ENCODE measurements at regions not wholly inside any gene's neighbourhood (a gene's known extent, or its start where the extent isn't known, plus 50 kb on each side); places are given as distances from the start of the nearest gene placed in this dataset.

- H3K9me3 ChIP-seq (ENCODE audit: control insufficient read depth in 1 of 2, low read length in 2 of 2): no peaks in the 10 kb centered on the region
- H3K27me3 ChIP-seq (ENCODE audit: control insufficient read depth in 1 of 2, insufficient read depth in 2 of 2, low read length in 2 of 2): no peaks in the 10 kb centered on the region
- H3K4me1 ChIP-seq (ENCODE audit: control insufficient read depth in 1 of 2, insufficient read depth in 2 of 2, low read length in 2 of 2): no peaks in the 10 kb centered on the region
- H3K4me3 ChIP-seq (ENCODE audit: low read depth in 1 of 2, low read length in 2 of 2): no peak overlapping the region
- H3K27ac ChIP-seq (ENCODE audit: low read depth, low read length): no peak overlapping the region
- H3K36me3 ChIP-seq (ENCODE audit: control insufficient read depth in 1 of 2, insufficient read depth in 2 of 2, low read length in 2 of 2): no peaks in the 10 kb centered on the region
- H3K9ac ChIP-seq (ENCODE audit: low read depth in 1 of 2, low read length in 2 of 2): no peak overlapping the region
Observed at GRCh38 chr18:46379323-46379950, 275.3 kb downstream of the HAUS1 start.

DNA sequence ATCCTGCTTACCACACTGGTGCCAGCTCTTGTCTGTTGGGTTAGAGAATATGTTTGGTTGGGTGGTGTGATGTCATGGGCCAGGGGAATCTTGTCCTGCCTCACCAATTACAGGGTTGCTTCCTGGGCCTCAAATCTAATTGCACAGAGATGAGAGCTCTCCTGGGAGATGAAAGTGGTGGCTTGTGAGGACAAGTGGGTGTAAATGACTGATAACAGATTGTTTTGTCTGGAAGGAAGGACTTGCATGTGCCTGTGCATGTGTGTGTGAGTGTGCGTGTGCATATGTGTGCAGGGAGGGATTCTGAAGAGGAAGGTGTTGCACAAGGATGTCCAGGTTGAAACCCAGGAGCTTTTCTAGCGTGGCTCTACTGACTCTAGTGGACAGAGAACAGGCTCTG lies 271.9 kb downstream of the LOXHD1 start:
- no peaks in the 10 kb centered on the region for H3K4me1 ChIP-seq (ENCODE audit: control insufficient read depth in 1 of 2, insufficient read depth in 2 of 2, low read length in 2 of 2)
- no peaks in the 10 kb centered on the region for H3K9me3 ChIP-seq (ENCODE audit: control insufficient read depth in 1 of 2, low read length in 2 of 2)
- no peak overlapping the region for H3K4me3 ChIP-seq (ENCODE audit: low read depth in 1 of 2, low read length in 2 of 2)
- H3K27me3 ChIP-seq (ENCODE audit: control insufficient read depth in 1 of 2, insufficient read depth in 2 of 2, low read length in 2 of 2): no peaks in the 10 kb centered on the region
- no peak overlapping the region for H3K27ac ChIP-seq (ENCODE audit: low read depth, low read length)
- no peak overlapping the region for H3K9ac ChIP-seq (ENCODE audit: low read depth in 1 of 2, low read length in 2 of 2)
- H3K36me3 ChIP-seq (ENCODE audit: control insufficient read depth in 1 of 2, insufficient read depth in 2 of 2, low read length in 2 of 2): no peaks in the 10 kb centered on the region

DNA sequence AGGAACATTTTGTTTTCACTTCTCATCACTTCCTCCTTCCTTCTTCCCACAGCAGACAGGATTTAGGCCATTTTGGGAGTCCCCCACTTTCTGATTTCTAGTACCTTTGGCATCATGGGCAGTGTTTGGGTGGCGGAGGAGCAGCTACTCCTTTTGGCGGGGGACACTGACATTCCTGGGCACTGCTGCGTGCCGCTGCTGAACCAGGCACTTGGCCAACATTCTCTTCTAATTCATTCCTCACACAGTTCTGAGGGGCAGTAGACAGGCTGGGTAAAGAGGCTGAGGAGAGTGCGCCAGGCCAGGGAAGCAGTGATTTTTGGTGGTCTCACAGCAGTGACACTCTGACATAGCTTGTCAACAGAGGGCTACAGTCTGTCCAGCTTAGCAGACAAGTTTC lies 270.2 kb downstream of the LOXHD1 start:
- Histone ChIP-seq H3K4me3 (ENCODE audit: low read depth in 1 of 2, low read length in 2 of 2) (no peak overlapping the region), H3K9me3 (ENCODE audit: control insufficient read depth in 1 of 2, low read length in 2 of 2) (no peaks in the 10 kb centered on the region), H3K27ac (ENCODE audit: low read depth, low read length) (no peak overlapping the region), H3K4me1 (ENCODE audit: control insufficient read depth in 1 of 2, insufficient read depth in 2 of 2, low read length in 2 of 2) (no peaks in the 10 kb centered on the region), H3K9ac (ENCODE audit: low read depth in 1 of 2, low read length in 2 of 2) (no peak overlapping the region), H3K27me3 (ENCODE audit: control insufficient read depth in 1 of 2, insufficient read depth in 2 of 2, low read length in 2 of 2) (no peaks in the 10 kb centered on the region), H3K36me3 (ENCODE audit: control insufficient read depth in 1 of 2, insufficient read depth in 2 of 2, low read length in 2 of 2) (no peaks in the 10 kb centered on the region)

- no peak overlapping the region for H3K9ac ChIP-seq (ENCODE audit: low read depth in 1 of 2, low read length in 2 of 2)
- H3K27me3 ChIP-seq (ENCODE audit: control insufficient read depth in 1 of 2, insufficient read depth in 2 of 2, low read length in 2 of 2): no peaks in the 10 kb centered on the region
- H3K9me3 ChIP-seq (ENCODE audit: control insufficient read depth in 1 of 2, low read length in 2 of 2): no peaks in the 10 kb centered on the region
- H3K36me3 ChIP-seq (ENCODE audit: control insufficient read depth in 1 of 2, insufficient read depth in 2 of 2, low read length in 2 of 2): no peaks in the 10 kb centered on the region
- no peak overlapping the region for H3K27ac ChIP-seq (ENCODE audit: low read depth, low read length)
- H3K4me3 ChIP-seq (ENCODE audit: low read depth in 1 of 2, low read length in 2 of 2): no peak overlapping the region
- H3K4me1 ChIP-seq (ENCODE audit: control insufficient read depth in 1 of 2, insufficient read depth in 2 of 2, low read length in 2 of 2): no peaks in the 10 kb centered on the region
Observed at GRCh38 chr18:46387441-46388131, 269.4 kb downstream of the LOXHD1 start.

DNA sequence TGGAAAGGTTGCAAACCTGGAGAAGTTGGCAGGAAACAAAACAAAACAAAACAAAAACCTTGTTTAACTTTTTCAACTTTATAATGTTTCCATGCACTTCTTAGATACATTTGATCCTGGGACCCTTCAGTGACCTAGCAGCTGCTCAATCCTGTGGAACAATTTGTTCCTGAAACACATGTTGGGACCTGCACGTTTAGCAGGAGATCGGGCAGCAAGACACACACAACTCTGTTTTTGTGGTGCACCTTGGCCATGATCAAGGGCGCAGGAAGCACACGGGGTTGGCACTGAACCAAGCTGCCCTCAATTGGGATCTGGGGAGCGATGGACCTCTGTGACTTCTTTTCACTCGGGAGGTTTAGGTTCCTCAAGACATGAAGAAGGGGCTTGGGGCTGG lies 268.7 kb downstream of the LOXHD1 start:
- no peaks in the 10 kb centered on the region for H3K27me3 ChIP-seq (ENCODE audit: control insufficient read depth in 1 of 2, insufficient read depth in 2 of 2, low read length in 2 of 2)
- H3K27ac ChIP-seq (ENCODE audit: low read depth, low read length): no peak overlapping the region
- H3K4me1 ChIP-seq (ENCODE audit: control insufficient read depth in 1 of 2, insufficient read depth in 2 of 2, low read length in 2 of 2): no peaks in the 10 kb centered on the region
- H3K4me3 ChIP-seq (ENCODE audit: low read depth in 1 of 2, low read length in 2 of 2): no peak overlapping the region
- H3K9me3 ChIP-seq (ENCODE audit: control insufficient read depth in 1 of 2, low read length in 2 of 2): no peaks in the 10 kb centered on the region
- no peak overlapping the region for H3K9ac ChIP-seq (ENCODE audit: low read depth in 1 of 2, low read length in 2 of 2)
- H3K36me3 ChIP-seq (ENCODE audit: control insufficient read depth in 1 of 2, insufficient read depth in 2 of 2, low read length in 2 of 2): no peaks in the 10 kb centered on the region

GRCh38 chr18:46392576-46392975 lies 264.4 kb downstream of the LOXHD1 start:
- no peak overlapping the region for H3K9ac ChIP-seq (ENCODE audit: low read depth in 1 of 2, low read length in 2 of 2)
- H3K27me3 ChIP-seq (ENCODE audit: control insufficient read depth in 1 of 2, insufficient read depth in 2 of 2, low read length in 2 of 2): no peaks in the 10 kb centered on the region
- no peak overlapping the region for H3K27ac ChIP-seq (ENCODE audit: low read depth, low read length)
- H3K4me3 ChIP-seq (ENCODE audit: low read depth in 1 of 2, low read length in 2 of 2): no peak overlapping the region
- no peaks in the 10 kb centered on the region for H3K9me3 ChIP-seq (ENCODE audit: control insufficient read depth in 1 of 2, low read length in 2 of 2)
- no peaks in the 10 kb centered on the region for H3K36me3 ChIP-seq (ENCODE audit: control insufficient read depth in 1 of 2, insufficient read depth in 2 of 2, low read length in 2 of 2)
- no peaks in the 10 kb centered on the region for H3K4me1 ChIP-seq (ENCODE audit: control insufficient read depth in 1 of 2, insufficient read depth in 2 of 2, low read length in 2 of 2)

GRCh38 chr18:46393230-46393629 lies 263.8 kb downstream of the LOXHD1 start:
- Histone ChIP-seq H3K27ac (ENCODE audit: low read depth, low read length) (no peak overlapping the region), H3K9me3 (ENCODE audit: control insufficient read depth in 1 of 2, low read length in 2 of 2) (no peaks in the 10 kb centered on the region), H3K36me3 (ENCODE audit: control insufficient read depth in 1 of 2, insufficient read depth in 2 of 2, low read length in 2 of 2) (no peaks in the 10 kb centered on the region), H3K4me3 (ENCODE audit: low read depth in 1 of 2, low read length in 2 of 2) (no peak overlapping the region), H3K27me3 (ENCODE audit: control insufficient read depth in 1 of 2, insufficient read depth in 2 of 2, low read length in 2 of 2) (no peaks in the 10 kb centered on the region), H3K4me1 (ENCODE audit: control insufficient read depth in 1 of 2, insufficient read depth in 2 of 2, low read length in 2 of 2) (no peaks in the 10 kb centered on the region), H3K9ac (ENCODE audit: low read depth in 1 of 2, low read length in 2 of 2) (no peak overlapping the region)

DNA sequence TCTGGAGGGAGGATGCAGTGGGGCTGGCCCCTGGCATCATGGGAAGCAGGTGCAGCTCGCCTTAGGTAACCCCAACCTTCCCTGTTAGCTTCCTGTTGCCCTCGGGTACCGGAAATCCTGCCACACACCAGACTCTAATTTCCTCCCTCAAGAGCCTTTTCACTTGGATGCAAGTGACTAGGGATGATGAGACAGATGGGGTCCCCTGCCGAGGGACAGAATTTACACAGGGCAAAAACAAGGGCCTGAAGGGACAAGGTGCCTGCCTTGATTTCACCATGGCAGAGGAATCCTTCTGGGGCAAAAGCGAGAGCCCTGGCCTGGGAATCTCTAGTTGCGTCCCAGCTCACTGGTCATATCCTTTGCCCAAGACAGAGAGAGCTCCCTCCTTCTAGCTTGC lies 263.1 kb downstream of the LOXHD1 start:
- Histone ChIP-seq H3K27ac (ENCODE audit: low read depth, low read length) (no peak overlapping the region), H3K4me3 (ENCODE audit: low read depth in 1 of 2, low read length in 2 of 2) (no peak overlapping the region), H3K27me3 (ENCODE audit: control insufficient read depth in 1 of 2, insufficient read depth in 2 of 2, low read length in 2 of 2) (no peaks in the 10 kb centered on the region), H3K9ac (ENCODE audit: low read depth in 1 of 2, low read length in 2 of 2) (no peak overlapping the region), H3K9me3 (ENCODE audit: control insufficient read depth in 1 of 2, low read length in 2 of 2) (no peaks in the 10 kb centered on the region), H3K36me3 (ENCODE audit: control insufficient read depth in 1 of 2, insufficient read depth in 2 of 2, low read length in 2 of 2) (no peaks in the 10 kb centered on the region), H3K4me1 (ENCODE audit: control insufficient read depth in 1 of 2, insufficient read depth in 2 of 2, low read length in 2 of 2) (no peaks in the 10 kb centered on the region)

DNA sequence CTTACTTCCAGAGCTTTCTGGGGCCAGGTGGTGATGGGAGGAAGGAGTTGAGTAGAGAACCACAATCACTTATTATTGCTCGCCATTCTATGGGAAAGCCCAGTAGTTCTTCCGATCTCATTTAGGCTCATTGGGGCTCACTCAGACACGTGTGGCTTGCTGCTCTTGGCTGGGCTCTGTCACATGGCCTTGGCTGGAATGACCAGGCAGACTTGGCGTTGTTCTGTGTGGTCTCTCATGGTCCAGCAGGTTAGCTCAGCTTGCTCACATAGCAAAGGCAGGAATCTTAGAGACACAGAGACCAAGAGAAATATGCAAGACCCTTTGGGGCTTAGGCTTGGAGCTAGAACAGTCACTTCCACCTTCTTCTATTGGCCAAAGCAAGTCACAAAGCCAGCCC lies 261.2 kb downstream of the LOXHD1 start:
- no peaks in the 10 kb centered on the region for H3K27me3 ChIP-seq (ENCODE audit: control insufficient read depth in 1 of 2, insufficient read depth in 2 of 2, low read length in 2 of 2)
- no peaks in the 10 kb centered on the region for H3K36me3 ChIP-seq (ENCODE audit: control insufficient read depth in 1 of 2, insufficient read depth in 2 of 2, low read length in 2 of 2)
- no peaks in the 10 kb centered on the region for H3K4me1 ChIP-seq (ENCODE audit: control insufficient read depth in 1 of 2, insufficient read depth in 2 of 2, low read length in 2 of 2)
- H3K9ac ChIP-seq (ENCODE audit: low read depth in 1 of 2, low read length in 2 of 2): no peak overlapping the region
- H3K27ac ChIP-seq (ENCODE audit: low read depth, low read length): no peak overlapping the region
- no peaks in the 10 kb centered on the region for H3K9me3 ChIP-seq (ENCODE audit: control insufficient read depth in 1 of 2, low read length in 2 of 2)
- no peak overlapping the region for H3K4me3 ChIP-seq (ENCODE audit: low read depth in 1 of 2, low read length in 2 of 2)

DNA sequence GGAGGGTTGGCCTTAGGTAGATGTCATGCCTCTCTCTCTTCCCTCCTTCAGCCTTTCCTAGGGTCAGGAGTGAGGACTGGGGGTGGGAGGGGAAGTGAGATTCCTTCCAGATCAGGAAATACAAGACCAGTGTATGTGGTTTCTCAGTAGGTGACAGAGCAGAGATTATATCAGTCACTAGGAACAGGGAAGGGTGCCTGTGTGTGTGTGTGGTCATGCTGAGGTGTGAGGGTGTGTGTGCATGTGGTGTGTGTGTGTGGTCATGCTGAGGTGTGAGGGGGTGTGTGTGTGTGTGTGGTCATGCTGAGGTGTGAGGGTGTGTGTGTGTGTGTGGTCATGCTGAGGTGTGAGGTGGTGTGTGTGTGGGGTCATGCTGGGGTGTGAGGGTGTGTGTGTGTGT lies 259.8 kb downstream of the LOXHD1 start:
- Histone ChIP-seq H3K4me3 (ENCODE audit: low read depth in 1 of 2, low read length in 2 of 2) (no peak overlapping the region), H3K27ac (ENCODE audit: low read depth, low read length) (no peak overlapping the region), H3K36me3 (ENCODE audit: control insufficient read depth in 1 of 2, insufficient read depth in 2 of 2, low read length in 2 of 2) (no peaks in the 10 kb centered on the region), H3K9me3 (ENCODE audit: control insufficient read depth in 1 of 2, low read length in 2 of 2) (no peaks in the 10 kb centered on the region), H3K27me3 (ENCODE audit: control insufficient read depth in 1 of 2, insufficient read depth in 2 of 2, low read length in 2 of 2) (no peaks in the 10 kb centered on the region), H3K9ac (ENCODE audit: low read depth in 1 of 2, low read length in 2 of 2) (no peak overlapping the region), H3K4me1 (ENCODE audit: control insufficient read depth in 1 of 2, insufficient read depth in 2 of 2, low read length in 2 of 2) (no peaks in the 10 kb centered on the region)

All from duodenal mucosa (tissue), 2 donors.